ENCODE measurements at regions not wholly inside any gene's neighbourhood (a gene's known extent, or its start where the extent isn't known, plus 50 kb on each side); places are given as distances from the start of the nearest gene placed in this dataset.

DNA sequence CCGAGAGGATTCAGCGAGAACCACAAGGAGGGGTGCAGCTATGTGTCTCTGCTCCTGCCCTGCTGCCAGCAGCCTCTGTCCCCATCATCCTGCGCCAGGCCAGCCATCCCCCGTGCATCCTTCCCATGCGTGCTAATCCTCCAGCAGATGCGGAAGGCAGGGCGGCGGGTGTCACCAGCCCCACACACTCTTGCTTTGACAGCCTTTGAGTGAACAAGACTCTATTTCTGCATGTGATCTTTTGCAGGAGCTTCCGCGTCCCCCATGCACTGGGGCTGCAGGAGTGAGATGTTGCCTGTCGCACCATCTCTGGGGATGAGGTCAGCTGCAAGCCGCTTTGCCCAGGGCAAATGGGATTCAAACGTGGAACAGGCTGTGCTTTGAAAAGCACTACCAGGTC lies 58.0 kb upstream of the OLFM1 start:
- ATAC-seq (no peak), FAIRE-seq (no peak), DNase-seq (ENCODE audit: low read depth, low spot score) (no peak)
- Histone ChIP-seq H3K27ac (ENCODE audit: control insufficient read depth, insufficient read depth) (no peak overlapping the region), H3K9me3 (replicated peaks; ENCODE audit: control insufficient read depth, insufficient read depth, low read length) (no peaks in the 10 kb centered on the region), H3K4me1 (ENCODE audit: control insufficient read depth, insufficient read depth, low read length) (no peaks in the 10 kb centered on the region), H3K27me3 (replicated peaks in 1 of 2; ENCODE audit: control insufficient read depth in 2 of 2, insufficient read depth in 2 of 2, low read length in 1 of 2) (no peaks in the 10 kb centered on the region; a peak in 1 of 4 replicates), H3K4me2 (ENCODE audit: control insufficient read depth, insufficient read depth) (no peak overlapping the region), H2AFZ (ENCODE audit: control insufficient read depth, low read depth, low read length) (no peak overlapping the region), H3K79me2 (ENCODE audit: control insufficient read depth, insufficient read depth, low read length) (no peaks in the 10 kb centered on the region), H3K36me3 (ENCODE audit: control insufficient read depth in 2 of 2, insufficient read depth in 2 of 2, low read length in 1 of 2) (no peaks in the 10 kb centered on the region), H4K20me1 (ENCODE audit: control insufficient read depth, insufficient read depth) (no peaks in the 10 kb centered on the region), H3K4me3 (no peak overlapping the region), H3K9ac (ENCODE audit: control insufficient read depth, insufficient read depth, low read length) (no peak overlapping the region)
- RAD21 ChIA-PET (ENCODE audit: unreplicated experiment), result no interaction called here
- CTCF ChIA-PET, result no interaction called here
- in situ Hi-C loops (cut with MboI) (no loop called here), intact Hi-C loops (cut with micrococcal nuclease; ENCODE audit: unreplicated experiment) (no loop called here)
- no TSS peak for BruUV-seq (replicated peaks)
- POLR2A ChIA-PET, result no interaction called here
- 64% methylated on average over 13 of the region's 13 CpGs for WGBS (ENCODE audit: insufficient coverage, insufficient replicate concordance, low lambda C conversion rate, missing lambda C conversion rate)
- SMC1A ChIA-PET (ENCODE audit: uncharacterized antibody, unreplicated experiment), result no interaction called here
- TF ChIP-seq BHLHE40 (IDR thresholded peaks at IDR 0.05; ENCODE audit: borderline replicate concordance in 1 of 2, low read depth in 2 of 2, low read length in 1 of 2), result no peak
- no peak for TF ChIP-seq POLR2AphosphoS5 (IDR thresholded peaks at IDR 0.05; ENCODE audit: low read length)
- TF ChIP-seq, protein P1, sequence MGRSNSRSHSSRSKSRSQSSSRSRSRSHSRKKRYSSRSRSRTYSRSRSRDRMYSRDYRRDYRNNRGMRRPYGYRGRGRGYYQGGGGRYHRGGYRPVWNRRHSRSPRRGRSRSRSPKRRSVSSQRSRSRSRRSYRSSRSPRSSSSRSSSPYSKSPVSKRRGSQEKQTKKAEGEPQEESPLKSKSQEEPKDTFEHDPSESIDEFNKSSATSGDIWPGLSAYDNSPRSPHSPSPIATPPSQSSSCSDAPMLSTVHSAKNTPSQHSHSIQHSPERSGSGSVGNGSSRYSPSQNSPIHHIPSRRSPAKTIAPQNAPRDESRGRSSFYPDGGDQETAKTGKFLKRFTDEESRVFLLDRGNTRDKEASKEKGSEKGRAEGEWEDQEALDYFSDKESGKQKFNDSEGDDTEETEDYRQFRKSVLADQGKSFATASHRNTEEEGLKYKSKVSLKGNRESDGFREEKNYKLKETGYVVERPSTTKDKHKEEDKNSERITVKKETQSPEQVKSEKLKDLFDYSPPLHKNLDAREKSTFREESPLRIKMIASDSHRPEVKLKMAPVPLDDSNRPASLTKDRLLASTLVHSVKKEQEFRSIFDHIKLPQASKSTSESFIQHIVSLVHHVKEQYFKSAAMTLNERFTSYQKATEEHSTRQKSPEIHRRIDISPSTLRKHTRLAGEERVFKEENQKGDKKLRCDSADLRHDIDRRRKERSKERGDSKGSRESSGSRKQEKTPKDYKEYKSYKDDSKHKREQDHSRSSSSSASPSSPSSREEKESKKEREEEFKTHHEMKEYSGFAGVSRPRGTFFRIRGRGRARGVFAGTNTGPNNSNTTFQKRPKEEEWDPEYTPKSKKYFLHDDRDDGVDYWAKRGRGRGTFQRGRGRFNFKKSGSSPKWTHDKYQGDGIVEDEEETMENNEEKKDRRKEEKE (IDR thresholded peaks at IDR 0.05), result no peak
- TF ChIP-seq, protein P2, sequence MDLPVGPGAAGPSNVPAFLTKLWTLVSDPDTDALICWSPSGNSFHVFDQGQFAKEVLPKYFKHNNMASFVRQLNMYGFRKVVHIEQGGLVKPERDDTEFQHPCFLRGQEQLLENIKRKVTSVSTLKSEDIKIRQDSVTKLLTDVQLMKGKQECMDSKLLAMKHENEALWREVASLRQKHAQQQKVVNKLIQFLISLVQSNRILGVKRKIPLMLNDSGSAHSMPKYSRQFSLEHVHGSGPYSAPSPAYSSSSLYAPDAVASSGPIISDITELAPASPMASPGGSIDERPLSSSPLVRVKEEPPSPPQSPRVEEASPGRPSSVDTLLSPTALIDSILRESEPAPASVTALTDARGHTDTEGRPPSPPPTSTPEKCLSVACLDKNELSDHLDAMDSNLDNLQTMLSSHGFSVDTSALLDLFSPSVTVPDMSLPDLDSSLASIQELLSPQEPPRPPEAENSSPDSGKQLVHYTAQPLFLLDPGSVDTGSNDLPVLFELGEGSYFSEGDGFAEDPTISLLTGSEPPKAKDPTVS (IDR thresholded peaks at IDR 0.05; ENCODE audit: low read depth, low read length), result no peak
- TF ChIP-seq, protein P3, sequence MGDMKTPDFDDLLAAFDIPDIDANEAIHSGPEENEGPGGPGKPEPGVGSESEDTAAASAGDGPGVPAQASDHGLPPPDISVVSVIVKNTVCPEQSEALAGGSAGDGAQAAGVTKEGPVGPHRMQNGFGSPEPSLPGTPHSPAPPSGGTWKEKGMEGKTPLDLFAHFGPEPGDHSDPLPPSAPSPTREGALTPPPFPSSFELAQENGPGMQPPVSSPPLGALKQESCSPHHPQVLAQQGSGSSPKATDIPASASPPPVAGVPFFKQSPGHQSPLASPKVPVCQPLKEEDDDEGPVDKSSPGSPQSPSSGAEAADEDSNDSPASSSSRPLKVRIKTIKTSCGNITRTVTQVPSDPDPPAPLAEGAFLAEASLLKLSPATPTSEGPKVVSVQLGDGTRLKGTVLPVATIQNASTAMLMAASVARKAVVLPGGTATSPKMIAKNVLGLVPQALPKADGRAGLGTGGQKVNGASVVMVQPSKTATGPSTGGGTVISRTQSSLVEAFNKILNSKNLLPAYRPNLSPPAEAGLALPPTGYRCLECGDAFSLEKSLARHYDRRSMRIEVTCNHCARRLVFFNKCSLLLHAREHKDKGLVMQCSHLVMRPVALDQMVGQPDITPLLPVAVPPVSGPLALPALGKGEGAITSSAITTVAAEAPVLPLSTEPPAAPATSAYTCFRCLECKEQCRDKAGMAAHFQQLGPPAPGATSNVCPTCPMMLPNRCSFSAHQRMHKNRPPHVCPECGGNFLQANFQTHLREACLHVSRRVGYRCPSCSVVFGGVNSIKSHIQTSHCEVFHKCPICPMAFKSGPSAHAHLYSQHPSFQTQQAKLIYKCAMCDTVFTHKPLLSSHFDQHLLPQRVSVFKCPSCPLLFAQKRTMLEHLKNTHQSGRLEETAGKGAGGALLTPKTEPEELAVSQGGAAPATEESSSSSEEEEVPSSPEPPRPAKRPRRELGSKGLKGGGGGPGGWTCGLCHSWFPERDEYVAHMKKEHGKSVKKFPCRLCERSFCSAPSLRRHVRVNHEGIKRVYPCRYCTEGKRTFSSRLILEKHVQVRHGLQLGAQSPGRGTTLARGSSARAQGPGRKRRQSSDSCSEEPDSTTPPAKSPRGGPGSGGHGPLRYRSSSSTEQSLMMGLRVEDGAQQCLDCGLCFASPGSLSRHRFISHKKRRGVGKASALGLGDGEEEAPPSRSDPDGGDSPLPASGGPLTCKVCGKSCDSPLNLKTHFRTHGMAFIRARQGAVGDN (IDR thresholded peaks at IDR 0.05), result no peak
- no peak for TF ChIP-seq NFIC (IDR thresholded peaks at IDR 0.05; ENCODE audit: low read depth, low read length)
- no peak for TF ChIP-seq SMC3 (IDR thresholded peaks at IDR 0.05; ENCODE audit: borderline replicate concordance, low read length)
- TF ChIP-seq, protein P4, sequence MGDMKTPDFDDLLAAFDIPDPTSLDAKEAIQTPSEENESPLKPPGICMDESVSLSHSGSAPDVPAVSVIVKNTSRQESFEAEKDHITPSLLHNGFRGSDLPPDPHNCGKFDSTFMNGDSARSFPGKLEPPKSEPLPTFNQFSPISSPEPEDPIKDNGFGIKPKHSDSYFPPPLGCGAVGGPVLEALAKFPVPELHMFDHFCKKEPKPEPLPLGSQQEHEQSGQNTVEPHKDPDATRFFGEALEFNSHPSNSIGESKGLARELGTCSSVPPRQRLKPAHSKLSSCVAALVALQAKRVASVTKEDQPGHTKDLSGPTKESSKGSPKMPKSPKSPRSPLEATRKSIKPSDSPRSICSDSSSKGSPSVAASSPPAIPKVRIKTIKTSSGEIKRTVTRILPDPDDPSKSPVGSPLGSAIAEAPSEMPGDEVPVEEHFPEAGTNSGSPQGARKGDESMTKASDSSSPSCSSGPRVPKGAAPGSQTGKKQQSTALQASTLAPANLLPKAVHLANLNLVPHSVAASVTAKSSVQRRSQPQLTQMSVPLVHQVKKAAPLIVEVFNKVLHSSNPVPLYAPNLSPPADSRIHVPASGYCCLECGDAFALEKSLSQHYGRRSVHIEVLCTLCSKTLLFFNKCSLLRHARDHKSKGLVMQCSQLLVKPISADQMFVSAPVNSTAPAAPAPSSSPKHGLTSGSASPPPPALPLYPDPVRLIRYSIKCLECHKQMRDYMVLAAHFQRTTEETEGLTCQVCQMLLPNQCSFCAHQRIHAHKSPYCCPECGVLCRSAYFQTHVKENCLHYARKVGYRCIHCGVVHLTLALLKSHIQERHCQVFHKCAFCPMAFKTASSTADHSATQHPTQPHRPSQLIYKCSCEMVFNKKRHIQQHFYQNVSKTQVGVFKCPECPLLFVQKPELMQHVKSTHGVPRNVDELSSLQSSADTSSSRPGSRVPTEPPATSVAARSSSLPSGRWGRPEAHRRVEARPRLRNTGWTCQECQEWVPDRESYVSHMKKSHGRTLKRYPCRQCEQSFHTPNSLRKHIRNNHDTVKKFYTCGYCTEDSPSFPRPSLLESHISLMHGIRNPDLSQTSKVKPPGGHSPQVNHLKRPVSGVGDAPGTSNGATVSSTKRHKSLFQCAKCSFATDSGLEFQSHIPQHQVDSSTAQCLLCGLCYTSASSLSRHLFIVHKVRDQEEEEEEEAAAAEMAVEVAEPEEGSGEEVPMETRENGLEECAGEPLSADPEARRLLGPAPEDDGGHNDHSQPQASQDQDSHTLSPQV (IDR thresholded peaks at IDR 0.05), result no peak
- TF ChIP-seq, protein P5, sequence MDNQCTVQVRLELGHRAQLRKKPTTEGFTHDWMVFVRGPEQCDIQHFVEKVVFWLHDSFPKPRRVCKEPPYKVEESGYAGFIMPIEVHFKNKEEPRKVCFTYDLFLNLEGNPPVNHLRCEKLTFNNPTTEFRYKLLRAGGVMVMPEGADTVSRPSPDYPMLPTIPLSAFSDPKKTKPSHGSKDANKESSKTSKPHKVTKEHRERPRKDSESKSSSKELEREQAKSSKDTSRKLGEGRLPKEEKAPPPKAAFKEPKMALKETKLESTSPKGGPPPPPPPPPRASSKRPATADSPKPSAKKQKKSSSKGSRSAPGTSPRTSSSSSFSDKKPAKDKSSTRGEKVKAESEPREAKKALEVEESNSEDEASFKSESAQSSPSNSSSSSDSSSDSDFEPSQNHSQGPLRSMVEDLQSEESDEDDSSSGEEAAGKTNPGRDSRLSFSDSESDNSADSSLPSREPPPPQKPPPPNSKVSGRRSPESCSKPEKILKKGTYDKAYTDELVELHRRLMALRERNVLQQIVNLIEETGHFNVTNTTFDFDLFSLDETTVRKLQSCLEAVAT (IDR thresholded peaks at IDR 0.05), result no peak
- no peak for TF ChIP-seq RUNX3 (IDR thresholded peaks at IDR 0.05; ENCODE audit: low read length)
